D721Med (cell line): ENCODE measurements at regions not wholly inside any gene's neighbourhood (a gene's known extent, or its start where the extent isn't known, plus 50 kb on each side); places are given as distances from the start of the nearest gene placed in this dataset.

Source experiments
- DNase-seq: peaks from one replicate; pipeline ENCODE4 v3.0.0; 2011; ENCODE audit warnings: low spot score; ENCODE audit not compliant: insufficient read length
- FAIRE-seq: peaks from 2 replicates; lab custom pipeline; 2011; peaks lifted over from hg19 to GRCh38; lab: Jason Lieb, UNC
- TF ChIP-seq, protein P1 (sequence below): IDR thresholded peaks from 2 replicates; pipeline ENCODE4 v1.5.1; 2012; ENCODE audit warnings: mild to moderate bottlenecking, control low read depth; ENCODE audit not compliant: insufficient read depth; ENCODE audit errors: missing control alignments

DNA sequence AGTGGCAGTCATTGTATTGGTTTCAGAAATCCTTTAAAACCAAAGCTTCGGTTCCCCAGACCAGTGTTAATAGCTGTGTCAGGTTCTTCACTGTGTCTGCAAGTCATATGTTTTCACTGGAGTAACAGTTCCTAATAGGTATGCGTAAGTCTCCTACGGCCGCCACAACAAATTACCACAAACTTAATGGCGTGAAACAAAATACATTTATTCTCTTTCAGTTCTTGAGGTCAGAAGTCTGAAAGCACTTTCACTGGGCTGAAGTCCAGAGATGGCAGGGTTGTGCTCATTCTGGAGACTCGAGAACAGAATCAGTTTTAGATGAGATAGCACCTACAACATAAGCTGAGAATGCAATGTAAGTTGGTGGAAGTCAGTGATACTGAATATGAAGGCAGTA, 556.2 kb downstream of the TLE4 start:
- TF ChIP-seq, protein P1, sequence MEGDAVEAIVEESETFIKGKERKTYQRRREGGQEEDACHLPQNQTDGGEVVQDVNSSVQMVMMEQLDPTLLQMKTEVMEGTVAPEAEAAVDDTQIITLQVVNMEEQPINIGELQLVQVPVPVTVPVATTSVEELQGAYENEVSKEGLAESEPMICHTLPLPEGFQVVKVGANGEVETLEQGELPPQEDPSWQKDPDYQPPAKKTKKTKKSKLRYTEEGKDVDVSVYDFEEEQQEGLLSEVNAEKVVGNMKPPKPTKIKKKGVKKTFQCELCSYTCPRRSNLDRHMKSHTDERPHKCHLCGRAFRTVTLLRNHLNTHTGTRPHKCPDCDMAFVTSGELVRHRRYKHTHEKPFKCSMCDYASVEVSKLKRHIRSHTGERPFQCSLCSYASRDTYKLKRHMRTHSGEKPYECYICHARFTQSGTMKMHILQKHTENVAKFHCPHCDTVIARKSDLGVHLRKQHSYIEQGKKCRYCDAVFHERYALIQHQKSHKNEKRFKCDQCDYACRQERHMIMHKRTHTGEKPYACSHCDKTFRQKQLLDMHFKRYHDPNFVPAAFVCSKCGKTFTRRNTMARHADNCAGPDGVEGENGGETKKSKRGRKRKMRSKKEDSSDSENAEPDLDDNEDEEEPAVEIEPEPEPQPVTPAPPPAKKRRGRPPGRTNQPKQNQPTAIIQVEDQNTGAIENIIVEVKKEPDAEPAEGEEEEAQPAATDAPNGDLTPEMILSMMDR = no peak
- DNase-seq (no peak), FAIRE-seq (no peak)

DNA sequence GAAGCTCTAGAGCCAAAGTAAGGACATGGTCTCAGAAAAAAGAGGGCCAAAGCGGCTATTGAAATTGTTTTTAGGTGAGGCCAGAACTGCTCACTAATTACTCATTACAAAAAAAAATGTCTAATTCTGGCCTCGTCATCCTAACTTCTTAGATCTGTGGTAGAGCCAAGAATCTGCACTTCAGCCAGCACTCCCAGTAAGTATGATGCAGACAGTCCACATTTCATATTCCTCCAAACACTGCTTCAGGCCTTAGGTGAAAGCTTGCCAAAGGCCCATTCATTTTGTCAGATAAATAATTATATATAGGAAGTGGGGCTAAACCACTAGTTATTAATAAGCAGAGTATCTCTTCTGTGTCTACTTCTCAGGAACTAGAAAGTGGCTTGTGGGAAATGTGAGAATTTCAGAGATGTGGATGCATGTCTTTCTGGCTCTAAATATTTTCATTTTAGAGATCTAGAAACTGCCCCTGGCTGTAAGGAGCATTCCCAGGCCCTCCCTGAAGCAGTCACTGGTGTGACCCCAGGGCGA, 554.0 kb downstream of the TLE4 start:
- TF ChIP-seq, protein P1 = no peak
- FAIRE-seq = no peak
- DNase-seq = no peak

DNA sequence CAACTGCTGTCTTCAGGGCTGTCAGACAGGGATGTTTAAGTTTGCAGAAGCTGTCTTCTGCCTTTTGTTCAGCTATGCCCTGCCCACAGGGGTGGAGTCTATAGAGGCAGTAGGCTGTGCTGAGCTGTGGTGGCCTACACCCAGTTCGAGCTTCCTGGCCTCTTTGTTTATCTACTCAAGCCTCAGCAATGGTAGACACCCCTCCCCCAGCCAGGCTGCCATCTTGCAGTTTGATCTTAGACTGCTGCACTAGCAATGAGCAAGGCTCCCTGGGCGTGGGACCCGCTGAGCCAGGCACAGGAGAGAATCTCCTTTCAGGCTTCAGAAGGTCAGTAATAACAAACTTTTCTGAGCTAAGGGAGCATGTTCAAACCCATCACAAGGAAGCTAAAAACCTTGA, 545.3 kb downstream of the TLE4 start:
- TF ChIP-seq, protein P1 = no peak
- no peak for DNase-seq
- FAIRE-seq = no peak

DNA sequence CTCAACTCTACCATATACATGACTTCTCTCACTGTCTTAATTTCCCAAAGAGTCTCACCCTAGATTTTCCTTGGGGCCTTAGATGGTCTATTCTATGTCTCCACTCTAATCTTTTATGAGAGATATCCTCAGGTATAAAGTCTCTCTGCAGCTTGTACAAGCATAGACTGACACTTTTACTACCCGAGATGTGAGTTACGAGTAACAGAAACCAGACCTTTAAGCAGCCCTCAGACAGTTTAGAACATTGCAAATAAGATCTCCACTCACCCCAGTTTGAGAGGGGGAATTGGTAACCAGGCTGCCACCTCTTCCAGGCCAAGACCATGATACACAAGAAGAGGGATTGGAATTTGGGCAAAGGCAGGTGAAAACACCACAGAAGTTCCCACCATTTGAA, 542.5 kb downstream of the TLE4 start:
- TF ChIP-seq, protein P1 = no peak
- DNase-seq = no peak
- no peak for FAIRE-seq

DNA sequence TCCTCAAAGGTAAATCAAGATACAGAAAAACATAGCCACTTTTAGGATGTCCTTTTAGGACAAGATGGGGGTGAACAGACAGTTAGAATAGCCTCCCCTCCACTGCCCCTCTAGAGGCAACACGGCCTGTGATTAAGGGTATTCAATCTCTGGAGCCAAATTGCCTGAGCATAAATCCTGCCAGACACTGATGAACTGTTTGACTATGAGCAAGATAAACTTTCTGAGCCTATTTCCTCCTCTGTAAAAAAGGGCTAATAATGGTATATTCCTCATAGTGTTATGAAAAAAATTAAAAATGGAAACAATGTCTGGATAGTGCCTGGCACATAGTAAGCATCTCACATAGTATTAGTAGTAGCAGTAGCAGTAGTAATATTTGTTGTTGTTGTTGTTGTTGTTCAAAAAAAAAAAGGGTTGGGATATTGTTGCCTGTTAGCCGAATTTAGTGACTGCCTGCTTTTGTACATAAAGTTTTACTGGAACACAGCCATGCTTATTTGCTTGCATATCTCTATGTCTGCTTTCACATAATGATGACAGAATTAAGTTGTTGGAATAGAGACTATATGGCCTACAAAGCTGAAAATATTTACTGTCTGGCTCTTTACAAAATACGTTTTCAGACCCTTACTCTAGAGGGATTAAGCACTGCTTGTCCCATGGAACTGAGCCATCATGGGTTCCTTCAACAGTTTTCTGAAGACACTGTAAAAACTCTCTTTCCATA, 536.3 kb downstream of the TLE4 start:
- FAIRE-seq (no peak), DNase-seq (no peak)
- TF ChIP-seq, protein P1 = no peak

DNA sequence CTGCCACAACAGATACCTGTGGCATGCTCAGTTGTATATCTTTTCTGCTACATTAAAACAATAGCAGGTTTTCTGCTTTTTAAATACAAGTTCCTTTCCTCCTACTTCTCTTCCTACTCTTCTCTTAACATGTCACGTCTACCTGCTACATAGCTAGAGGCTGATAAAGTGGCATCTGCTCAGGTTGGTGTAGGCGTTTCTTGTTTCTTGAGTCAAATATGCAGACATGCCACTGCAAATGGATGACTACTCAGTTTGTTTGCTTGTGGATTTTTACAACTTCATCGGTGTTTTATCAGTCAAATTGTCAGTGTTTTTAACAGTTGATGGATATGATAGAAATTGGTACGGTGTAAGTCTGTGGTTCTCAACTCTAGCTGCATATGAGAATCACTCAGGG, 525.7 kb downstream of the TLE4 start:
- TF ChIP-seq, protein P1 = no peak
- no peak for DNase-seq
- no peak for FAIRE-seq

DNA sequence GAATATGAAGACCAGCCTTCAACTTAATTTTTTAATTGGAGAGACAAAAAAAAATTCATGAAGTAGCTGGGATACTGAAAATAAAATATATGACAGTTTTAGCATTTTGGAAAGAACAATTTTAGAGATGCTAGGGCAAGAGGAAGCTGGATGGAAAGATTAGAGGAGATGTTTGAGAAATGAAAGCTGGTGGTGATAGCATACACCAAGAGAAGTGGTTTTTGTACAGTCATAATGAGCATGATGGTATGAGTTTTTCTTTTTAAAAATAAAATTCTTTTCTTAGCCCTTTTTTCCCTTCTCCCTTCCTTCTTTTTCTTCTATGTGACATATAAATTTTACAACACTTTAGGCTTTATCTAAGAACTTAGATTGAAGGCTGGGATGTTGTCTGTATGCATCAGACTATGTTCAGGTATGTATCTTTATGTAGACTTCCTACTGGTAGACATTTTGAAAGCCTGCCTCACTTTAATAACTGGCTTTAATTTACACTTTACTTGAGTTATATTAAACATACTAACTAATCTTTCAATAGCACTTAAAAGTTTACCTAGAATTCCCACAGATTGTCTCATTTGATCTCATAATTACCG, 522.5 kb downstream of the TLE4 start:
- no peak for FAIRE-seq
- TF ChIP-seq, protein P1 = no peak
- no peak for DNase-seq
